Kidney epithelial cell (primary cell): ENCODE measurements at regions not wholly inside any gene's neighbourhood (a gene's known extent, or its start where the extent isn't known, plus 50 kb on each side); places are given as distances from the start of the nearest gene placed in this dataset.

ENCODE experiments used
- DNase-seq: peaks from one replicate; pipeline ENCODE4 v3.0.0-alpha.2; 2010; ENCODE audit warnings: low read depth
- H3K27me3 ChIP-seq: 2 replicates; pipeline ENCODE4 v1.6.0; 2011; ENCODE audit warnings: low read length; ENCODE audit not compliant: control insufficient read depth, insufficient read depth
- H3K36me3 ChIP-seq: 2 replicates; pipeline ENCODE4 v1.5.1; 2011; ENCODE audit warnings: low read length; ENCODE audit not compliant: control insufficient read depth, insufficient read depth
- H3K4me3 ChIP-seq: 2 replicates; pipeline ENCODE4 v1.5.1; 2011; ENCODE audit warnings: low read depth, mild to moderate bottlenecking, control low read depth, low read length
- CTCF ChIP-seq: IDR thresholded peaks from 2 replicates; pipeline ENCODE4 v1.5.1; 2011; ENCODE audit warnings: mild to moderate bottlenecking, moderate library complexity, low read length, control low read depth, inconsistent platforms; ENCODE audit not compliant: insufficient read depth, poor library complexity, severe bottlenecking

DNA sequence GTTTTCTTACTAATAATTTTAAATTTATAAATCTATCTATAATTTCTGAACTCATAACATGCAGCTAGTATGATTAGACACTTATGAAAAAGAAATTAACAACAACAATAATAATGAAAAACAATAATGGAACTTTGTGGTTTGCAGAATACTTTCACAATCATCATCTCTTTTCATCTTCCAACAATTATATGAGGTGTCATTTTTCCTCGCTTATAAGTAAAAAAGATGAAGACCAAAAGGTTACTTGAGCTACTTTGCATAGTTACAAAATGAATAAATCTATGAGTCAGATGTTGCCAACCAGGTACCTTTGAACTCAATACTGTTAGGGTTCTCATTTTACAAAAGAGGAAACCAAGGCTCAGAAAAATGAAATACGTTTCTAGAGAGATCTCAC lies 98.5 kb upstream of the ELOVL6 start:
- Histone ChIP-seq H3K36me3 (no peaks in the 10 kb centered on the region), H3K27me3 (no peaks in the 10 kb centered on the region), H3K4me3 (no peak overlapping the region)
- TF ChIP-seq CTCF, result no peak
- no peak for DNase-seq

DNA sequence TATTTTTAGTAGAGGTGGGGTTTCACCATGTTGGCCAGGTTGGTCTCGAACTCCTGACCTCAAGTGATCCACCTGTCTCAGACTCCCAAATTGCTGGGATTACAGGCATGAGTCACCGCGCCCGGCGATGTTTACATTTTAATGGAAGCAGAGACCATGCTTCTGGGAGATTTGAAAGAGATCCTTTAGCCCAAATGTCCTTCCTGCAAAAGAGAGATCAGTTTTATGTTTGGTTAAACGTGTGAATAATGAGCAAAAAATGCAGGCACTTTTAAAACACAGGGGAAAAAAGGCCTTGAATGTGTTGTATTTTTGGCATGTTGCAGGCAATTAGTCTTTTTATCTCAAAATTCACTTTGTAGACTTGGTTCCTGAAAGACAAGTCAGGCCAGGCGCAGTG lies 95.8 kb upstream of the ELOVL6 start:
- no peak for DNase-seq
- no peaks in the 10 kb centered on the region for H3K27me3 ChIP-seq
- no peaks in the 10 kb centered on the region for H3K36me3 ChIP-seq
- H3K4me3 ChIP-seq, result no peak overlapping the region
- TF ChIP-seq CTCF, result no peak

GRCh38 chr4:110292994-110293744 lies 94.8 kb upstream of the ELOVL6 start:
- DNase-seq, result no peak
- Histone ChIP-seq H3K4me3 (no peak overlapping the region), H3K27me3 (no peaks in the 10 kb centered on the region), H3K36me3 (no peaks in the 10 kb centered on the region)
- no peak for TF ChIP-seq CTCF

DNA sequence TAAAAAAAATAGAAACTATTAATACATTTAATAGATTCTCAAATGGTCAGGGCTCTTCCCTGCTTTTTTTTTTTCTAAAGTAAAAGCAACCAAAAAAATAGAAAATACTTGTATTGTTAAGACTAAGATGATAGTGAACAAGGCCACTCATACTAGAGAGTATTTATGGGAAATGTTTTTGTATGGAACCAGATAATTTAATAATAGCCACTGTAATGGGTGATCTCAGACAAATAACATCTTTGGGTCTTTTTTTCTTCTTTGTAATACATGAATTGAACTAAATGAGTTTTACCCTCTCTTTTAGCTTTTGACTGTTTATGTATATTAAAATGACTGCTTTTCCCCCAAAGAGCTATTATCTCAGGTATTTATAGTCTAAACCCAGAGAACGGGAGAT lies 92.1 kb upstream of the ELOVL6 start:
- DNase-seq, result no peak
- H3K4me3 ChIP-seq, result no peak overlapping the region
- no peaks in the 10 kb centered on the region for H3K27me3 ChIP-seq
- H3K36me3 ChIP-seq, result no peaks in the 10 kb centered on the region
- TF ChIP-seq CTCF, result no peak

DNA sequence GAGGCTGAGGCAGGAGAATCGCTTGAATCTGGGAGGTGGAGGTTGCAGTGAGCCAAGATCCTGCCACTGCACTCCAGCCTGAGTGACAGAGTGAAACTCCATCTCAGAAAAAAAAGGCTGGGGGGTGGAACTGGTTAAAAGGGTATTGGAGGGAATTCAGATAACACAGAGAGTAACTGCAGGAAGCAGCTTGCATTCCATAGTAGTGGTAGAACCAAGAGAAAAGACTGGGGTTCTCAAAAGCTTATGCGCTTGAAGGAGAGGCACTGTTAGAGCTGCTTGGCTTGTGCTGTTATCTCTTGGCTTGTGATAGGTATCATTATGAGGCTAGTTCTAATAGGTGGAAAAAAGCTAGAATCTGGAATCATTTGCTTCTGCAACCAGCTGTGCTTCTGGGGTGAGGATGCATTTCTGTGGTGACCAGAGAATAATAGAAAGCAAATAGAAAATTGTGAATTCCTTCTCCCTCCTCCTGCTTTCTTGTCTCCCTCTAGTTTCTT lies 91.2 kb upstream of the ELOVL6 start:
- Histone ChIP-seq H3K4me3 (no peak overlapping the region), H3K27me3 (no peaks in the 10 kb centered on the region), H3K36me3 (no peaks in the 10 kb centered on the region)
- no peak for DNase-seq
- TF ChIP-seq CTCF, result no peak

GRCh38 chr4:110287130-110287529 lies 88.7 kb upstream of the ELOVL6 start:
- no peak for TF ChIP-seq CTCF
- Histone ChIP-seq H3K27me3 (no peaks in the 10 kb centered on the region), H3K4me3 (no peak overlapping the region), H3K36me3 (no peaks in the 10 kb centered on the region)
- DNase-seq, result peak; percentile 53
